ENCODE measurements at regions not wholly inside any gene's neighbourhood (a gene's known extent, or its start where the extent isn't known, plus 50 kb on each side); places are given as distances from the start of the nearest gene placed in this dataset.

- TF ChIP-seq POLR2A (IDR thresholded peaks at IDR 0.05; ENCODE audit: low read depth, low read length) (no peak), TAF1 (IDR thresholded peaks at IDR 0.05; ENCODE audit: borderline replicate concordance, low read depth, low read length) (no peak), POLR2AphosphoS5 (IDR thresholded peaks at IDR 0.05; ENCODE audit: low read depth, low read length) (no peak)
Measured at GRCh38 chr3:177827511-177828207, 630.4 kb upstream of the TBL1XR1 start.
